ENCODE measurements at regions not wholly inside any gene's neighbourhood (a gene's known extent, or its start where the extent isn't known, plus 50 kb on each side); places are given as distances from the start of the nearest gene placed in this dataset.

DNA sequence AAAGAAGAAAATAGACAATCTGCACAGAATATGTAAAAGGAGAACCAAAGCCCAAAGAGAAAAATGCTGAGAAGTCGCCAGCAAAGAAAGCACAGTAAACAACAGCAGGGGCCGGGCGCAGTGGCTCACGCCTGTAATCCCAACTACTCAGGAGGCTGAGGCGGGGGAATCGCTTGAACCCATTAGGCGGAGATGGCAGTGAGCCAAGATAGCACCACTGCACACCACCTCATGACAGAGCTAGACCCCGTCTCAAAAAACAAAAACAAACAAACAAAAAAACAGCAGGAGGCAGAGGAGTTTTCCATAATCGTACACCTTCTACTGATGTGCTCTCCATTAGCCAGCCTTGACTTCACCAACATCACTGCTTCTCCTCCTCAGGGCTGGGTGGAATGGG lies 153.2 kb downstream of the LYPLAL1 start:
- no peaks in the 10 kb centered on the region for H3K27me3 ChIP-seq (ENCODE audit: control insufficient read depth, insufficient read depth, low read length)
- intact Hi-C loops (cut with DNase I), result no loop called here
- FAIRE-seq, result no peak
- TF ChIP-seq, protein P1, sequence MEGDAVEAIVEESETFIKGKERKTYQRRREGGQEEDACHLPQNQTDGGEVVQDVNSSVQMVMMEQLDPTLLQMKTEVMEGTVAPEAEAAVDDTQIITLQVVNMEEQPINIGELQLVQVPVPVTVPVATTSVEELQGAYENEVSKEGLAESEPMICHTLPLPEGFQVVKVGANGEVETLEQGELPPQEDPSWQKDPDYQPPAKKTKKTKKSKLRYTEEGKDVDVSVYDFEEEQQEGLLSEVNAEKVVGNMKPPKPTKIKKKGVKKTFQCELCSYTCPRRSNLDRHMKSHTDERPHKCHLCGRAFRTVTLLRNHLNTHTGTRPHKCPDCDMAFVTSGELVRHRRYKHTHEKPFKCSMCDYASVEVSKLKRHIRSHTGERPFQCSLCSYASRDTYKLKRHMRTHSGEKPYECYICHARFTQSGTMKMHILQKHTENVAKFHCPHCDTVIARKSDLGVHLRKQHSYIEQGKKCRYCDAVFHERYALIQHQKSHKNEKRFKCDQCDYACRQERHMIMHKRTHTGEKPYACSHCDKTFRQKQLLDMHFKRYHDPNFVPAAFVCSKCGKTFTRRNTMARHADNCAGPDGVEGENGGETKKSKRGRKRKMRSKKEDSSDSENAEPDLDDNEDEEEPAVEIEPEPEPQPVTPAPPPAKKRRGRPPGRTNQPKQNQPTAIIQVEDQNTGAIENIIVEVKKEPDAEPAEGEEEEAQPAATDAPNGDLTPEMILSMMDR (IDR thresholded peaks at IDR 0.05; ENCODE audit: borderline replicate concordance, extremely low read depth, insufficient read depth), result no peak
- no peak overlapping the region for H3K27ac ChIP-seq (ENCODE audit: low read depth in 2 of 2, low read length in 2 of 2)
- no peaks in the 10 kb centered on the region for H3K4me1 ChIP-seq (ENCODE audit: control insufficient read depth in 2 of 3, insufficient read depth in 2 of 3, low read depth in 1 of 3, low read length in 3 of 3)
- H3K4me3 ChIP-seq (ENCODE audit: low read length in 3 of 3), result no peak overlapping the region
- H3K36me3 ChIP-seq (ENCODE audit: control insufficient read depth in 2 of 3, insufficient read depth in 3 of 3, low read length in 3 of 3), result no peaks in the 10 kb centered on the region
- DNase-seq, result no peak
- no peak overlapping the region for H3K9ac ChIP-seq (ENCODE audit: low read length in 3 of 3)
- H3K9me3 ChIP-seq (ENCODE audit: control insufficient read depth in 2 of 3, insufficient read depth in 1 of 3, low read length in 3 of 3), result no peaks in the 10 kb centered on the region

GRCh38 chr1:219325368-219325742 lies 151.7 kb downstream of the LYPLAL1 start:
- no peak for DNase-seq
- no peak overlapping the region for H3K27ac ChIP-seq (ENCODE audit: low read depth in 2 of 2, low read length in 2 of 2)
- TF ChIP-seq, protein P1 (IDR thresholded peaks at IDR 0.05; ENCODE audit: borderline replicate concordance, extremely low read depth, insufficient read depth), result no peak
- H3K4me1 ChIP-seq (ENCODE audit: control insufficient read depth in 2 of 3, insufficient read depth in 2 of 3, low read depth in 1 of 3, low read length in 3 of 3), result no peaks in the 10 kb centered on the region
- H3K4me3 ChIP-seq (ENCODE audit: low read length in 3 of 3), result no peak overlapping the region
- no peaks in the 10 kb centered on the region for H3K9me3 ChIP-seq (ENCODE audit: control insufficient read depth in 2 of 3, insufficient read depth in 1 of 3, low read length in 3 of 3)
- no peak overlapping the region for H3K9ac ChIP-seq (ENCODE audit: low read length in 3 of 3)
- FAIRE-seq, result no peak
- no peaks in the 10 kb centered on the region for H3K27me3 ChIP-seq (ENCODE audit: control insufficient read depth, insufficient read depth, low read length)
- no peaks in the 10 kb centered on the region for H3K36me3 ChIP-seq (ENCODE audit: control insufficient read depth in 2 of 3, insufficient read depth in 3 of 3, low read length in 3 of 3)
- intact Hi-C loops (cut with DNase I), result no loop called here

DNA sequence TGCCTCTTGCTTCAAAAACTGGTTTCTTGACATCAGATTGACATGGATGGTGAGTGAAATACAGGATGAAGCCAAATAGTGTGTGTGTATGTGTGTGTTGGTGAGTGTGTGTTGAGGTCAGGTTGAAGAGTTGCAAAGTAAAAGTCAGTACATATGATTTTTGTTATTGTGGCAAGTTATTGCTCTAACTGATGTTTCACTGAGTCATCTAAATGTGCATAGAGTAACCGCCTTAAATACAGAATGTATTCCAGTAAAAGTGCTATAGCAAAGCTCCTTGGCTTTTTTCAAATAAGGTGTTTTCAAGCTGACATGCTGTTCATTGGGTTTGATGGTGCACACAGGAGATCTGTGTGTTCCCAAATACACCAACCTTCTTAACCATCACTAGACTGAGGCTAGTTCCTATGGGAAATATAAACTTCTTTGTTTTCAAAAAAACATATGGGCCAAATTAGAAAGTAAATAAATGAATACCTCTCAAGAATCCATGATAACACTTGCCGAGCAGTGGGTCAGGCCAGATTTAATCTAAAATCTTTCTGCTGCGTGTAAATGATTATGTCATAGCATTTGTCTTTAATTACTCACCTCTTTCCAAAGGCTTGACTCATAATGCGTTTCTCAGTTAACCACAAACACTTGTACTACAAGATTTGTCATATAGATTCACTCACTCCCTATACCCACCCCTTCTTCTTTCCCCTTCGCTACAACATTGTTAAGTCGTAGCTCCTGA lies 151.1 kb downstream of the LYPLAL1 start:
- no peaks in the 10 kb centered on the region for H3K4me1 ChIP-seq (ENCODE audit: control insufficient read depth in 2 of 3, insufficient read depth in 2 of 3, low read depth in 1 of 3, low read length in 3 of 3)
- no peak overlapping the region for H3K4me3 ChIP-seq (ENCODE audit: low read length in 3 of 3)
- H3K9me3 ChIP-seq (ENCODE audit: control insufficient read depth in 2 of 3, insufficient read depth in 1 of 3, low read length in 3 of 3), result no peaks in the 10 kb centered on the region
- no peak for FAIRE-seq
- no peak overlapping the region for H3K27ac ChIP-seq (ENCODE audit: low read depth in 2 of 2, low read length in 2 of 2)
- intact Hi-C loops (cut with DNase I), result no loop called here
- DNase-seq, result no peak
- H3K9ac ChIP-seq (ENCODE audit: low read length in 3 of 3), result no peak overlapping the region
- no peaks in the 10 kb centered on the region for H3K27me3 ChIP-seq (ENCODE audit: control insufficient read depth, insufficient read depth, low read length)
- no peaks in the 10 kb centered on the region for H3K36me3 ChIP-seq (ENCODE audit: control insufficient read depth in 2 of 3, insufficient read depth in 3 of 3, low read length in 3 of 3)
- TF ChIP-seq, protein P1 (IDR thresholded peaks at IDR 0.05; ENCODE audit: borderline replicate concordance, extremely low read depth, insufficient read depth), result no peak

- H3K27ac ChIP-seq (ENCODE audit: low read depth in 2 of 2, low read length in 2 of 2), result no peak overlapping the region
- TF ChIP-seq, protein P1 (IDR thresholded peaks at IDR 0.05; ENCODE audit: borderline replicate concordance, extremely low read depth, insufficient read depth), result no peak
- no peaks in the 10 kb centered on the region for H3K27me3 ChIP-seq (ENCODE audit: control insufficient read depth, insufficient read depth, low read length)
- intact Hi-C loops (cut with DNase I), result no loop called here
- no peaks in the 10 kb centered on the region for H3K9me3 ChIP-seq (ENCODE audit: control insufficient read depth in 2 of 3, insufficient read depth in 1 of 3, low read length in 3 of 3)
- no peak overlapping the region for H3K4me3 ChIP-seq (ENCODE audit: low read length in 3 of 3)
- no peaks in the 10 kb centered on the region for H3K36me3 ChIP-seq (ENCODE audit: control insufficient read depth in 2 of 3, insufficient read depth in 3 of 3, low read length in 3 of 3)
- DNase-seq (no peak), FAIRE-seq (no peak)
- no peak overlapping the region for H3K9ac ChIP-seq (ENCODE audit: low read length in 3 of 3)
- no peaks in the 10 kb centered on the region for H3K4me1 ChIP-seq (ENCODE audit: control insufficient read depth in 2 of 3, insufficient read depth in 2 of 3, low read depth in 1 of 3, low read length in 3 of 3)
These were observed 150.5 kb downstream of the LYPLAL1 start for GRCh38 chr1:219324171-219324570.

Measured in kidney (tissue), 13 donors.